ENCODE measurements at regions not wholly inside any gene's neighbourhood (a gene's known extent, or its start where the extent isn't known, plus 50 kb on each side); places are given as distances from the start of the nearest gene placed in this dataset.

DNA sequence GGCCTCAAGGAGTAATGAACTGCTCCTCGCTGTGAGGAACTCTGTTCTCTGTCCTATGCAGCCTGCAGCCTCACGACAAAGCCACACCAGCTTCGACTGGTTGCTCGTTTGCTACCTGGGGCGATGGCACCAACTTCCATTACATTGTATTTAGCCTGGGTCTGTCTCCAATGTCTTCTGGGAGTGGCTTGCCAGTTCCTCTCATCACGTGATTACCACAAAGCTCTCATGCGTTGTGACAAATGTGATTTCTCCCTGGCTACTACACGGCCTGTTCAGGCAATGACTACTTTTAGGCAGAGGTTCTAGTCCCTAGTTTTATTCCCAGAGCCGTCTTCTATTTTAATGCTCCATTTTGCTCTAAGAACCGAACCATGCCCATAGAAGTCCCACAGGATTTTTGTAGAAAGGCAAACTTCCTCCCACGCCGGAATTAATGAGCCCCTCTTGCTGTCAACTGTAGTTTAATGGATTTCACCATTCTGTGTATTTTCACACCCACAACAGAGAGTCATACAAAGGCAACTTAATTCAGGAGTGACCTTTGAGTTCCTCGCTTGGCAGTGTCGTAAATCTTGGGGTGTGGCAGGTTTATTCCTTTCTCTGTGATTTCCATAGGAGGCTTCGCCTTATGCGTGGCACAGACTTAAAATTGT, 351.9 kb downstream of the EFNB2 start:
- Histone ChIP-seq H3K27me3 (ENCODE audit: insufficient read depth, low read depth) (no peaks in the 10 kb centered on the region), H3K4me3 (IDR thresholded peaks at IDR 0.05; ENCODE audit: insufficient read depth, low read depth, low read length) (no peak overlapping the region), H2AFZ (ENCODE audit: low read depth) (no peak overlapping the region), H3K9ac (no peak overlapping the region), H3K4me1 (ENCODE audit: low read depth, poor library complexity, severe bottlenecking) (no peaks in the 10 kb centered on the region), H3K27ac (no peak overlapping the region), H3K79me2 (ENCODE audit: insufficient read depth, low read depth) (no peaks in the 10 kb centered on the region), H4K20me1 (ENCODE audit: insufficient read depth) (no peaks in the 10 kb centered on the region), H3K36me3 (ENCODE audit: insufficient read depth) (no peaks in the 10 kb centered on the region), H3K4me2 (no peak overlapping the region)
- TF ChIP-seq, protein P1, sequence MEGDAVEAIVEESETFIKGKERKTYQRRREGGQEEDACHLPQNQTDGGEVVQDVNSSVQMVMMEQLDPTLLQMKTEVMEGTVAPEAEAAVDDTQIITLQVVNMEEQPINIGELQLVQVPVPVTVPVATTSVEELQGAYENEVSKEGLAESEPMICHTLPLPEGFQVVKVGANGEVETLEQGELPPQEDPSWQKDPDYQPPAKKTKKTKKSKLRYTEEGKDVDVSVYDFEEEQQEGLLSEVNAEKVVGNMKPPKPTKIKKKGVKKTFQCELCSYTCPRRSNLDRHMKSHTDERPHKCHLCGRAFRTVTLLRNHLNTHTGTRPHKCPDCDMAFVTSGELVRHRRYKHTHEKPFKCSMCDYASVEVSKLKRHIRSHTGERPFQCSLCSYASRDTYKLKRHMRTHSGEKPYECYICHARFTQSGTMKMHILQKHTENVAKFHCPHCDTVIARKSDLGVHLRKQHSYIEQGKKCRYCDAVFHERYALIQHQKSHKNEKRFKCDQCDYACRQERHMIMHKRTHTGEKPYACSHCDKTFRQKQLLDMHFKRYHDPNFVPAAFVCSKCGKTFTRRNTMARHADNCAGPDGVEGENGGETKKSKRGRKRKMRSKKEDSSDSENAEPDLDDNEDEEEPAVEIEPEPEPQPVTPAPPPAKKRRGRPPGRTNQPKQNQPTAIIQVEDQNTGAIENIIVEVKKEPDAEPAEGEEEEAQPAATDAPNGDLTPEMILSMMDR (conservative IDR thresholded peaks at IDR 0.05; ENCODE audit: low read depth, low read length) = no peak

GRCh38 chr13:106182404-106182803, 353.1 kb downstream of the EFNB2 start:
- Histone ChIP-seq H3K36me3 (ENCODE audit: insufficient read depth) (no peaks in the 10 kb centered on the region), H3K27ac (no peak overlapping the region), H3K4me1 (ENCODE audit: low read depth, poor library complexity, severe bottlenecking) (no peaks in the 10 kb centered on the region), H3K4me3 (IDR thresholded peaks at IDR 0.05; ENCODE audit: insufficient read depth, low read depth, low read length) (no peak overlapping the region), H3K79me2 (ENCODE audit: insufficient read depth, low read depth) (no peaks in the 10 kb centered on the region), H3K9ac (no peak overlapping the region), H3K4me2 (no peak overlapping the region), H2AFZ (ENCODE audit: low read depth) (no peak overlapping the region), H4K20me1 (ENCODE audit: insufficient read depth) (no peaks in the 10 kb centered on the region), H3K27me3 (ENCODE audit: insufficient read depth, low read depth) (no peaks in the 10 kb centered on the region)
- TF ChIP-seq, protein P1 (conservative IDR thresholded peaks at IDR 0.05; ENCODE audit: low read depth, low read length) = no peak

- Histone ChIP-seq H2AFZ (ENCODE audit: low read depth) (no peak overlapping the region), H3K79me2 (ENCODE audit: insufficient read depth, low read depth) (no peaks in the 10 kb centered on the region), H3K27ac (no peak overlapping the region), H4K20me1 (ENCODE audit: insufficient read depth) (no peaks in the 10 kb centered on the region), H3K36me3 (ENCODE audit: insufficient read depth) (no peaks in the 10 kb centered on the region), H3K9ac (no peak overlapping the region), H3K4me1 (ENCODE audit: low read depth, poor library complexity, severe bottlenecking) (no peaks in the 10 kb centered on the region), H3K4me3 (IDR thresholded peaks at IDR 0.05; ENCODE audit: insufficient read depth, low read depth, low read length) (no peak overlapping the region), H3K27me3 (ENCODE audit: insufficient read depth, low read depth) (no peaks in the 10 kb centered on the region), H3K4me2 (no peak overlapping the region)
- TF ChIP-seq, protein P1 (conservative IDR thresholded peaks at IDR 0.05; ENCODE audit: low read depth, low read length) = no peak
These were observed 356.6 kb downstream of the EFNB2 start for GRCh38 chr13:106178816-106179215.

GRCh38 chr13:106177146-106177545, 358.3 kb downstream of the EFNB2 start:
- H3K4me2 ChIP-seq = no peak overlapping the region
- no peaks in the 10 kb centered on the region for H3K4me1 ChIP-seq (ENCODE audit: low read depth, poor library complexity, severe bottlenecking)
- no peak overlapping the region for H3K9ac ChIP-seq
- no peaks in the 10 kb centered on the region for H3K27me3 ChIP-seq (ENCODE audit: insufficient read depth, low read depth)
- H3K79me2 ChIP-seq (ENCODE audit: insufficient read depth, low read depth) = no peaks in the 10 kb centered on the region
- no peaks in the 10 kb centered on the region for H3K36me3 ChIP-seq (ENCODE audit: insufficient read depth)
- TF ChIP-seq, protein P1 (conservative IDR thresholded peaks at IDR 0.05; ENCODE audit: low read depth, low read length) = no peak
- H3K27ac ChIP-seq = no peak overlapping the region
- H3K4me3 ChIP-seq (IDR thresholded peaks at IDR 0.05; ENCODE audit: insufficient read depth, low read depth, low read length) = no peak overlapping the region
- H2AFZ ChIP-seq (ENCODE audit: low read depth) = no peak overlapping the region
- no peaks in the 10 kb centered on the region for H4K20me1 ChIP-seq (ENCODE audit: insufficient read depth)

Data from KMS-11 (cell line).